ENCODE measurements at regions not wholly inside any gene's neighbourhood (a gene's known extent, or its start where the extent isn't known, plus 50 kb on each side); places are given as distances from the start of the nearest gene placed in this dataset.

DNA sequence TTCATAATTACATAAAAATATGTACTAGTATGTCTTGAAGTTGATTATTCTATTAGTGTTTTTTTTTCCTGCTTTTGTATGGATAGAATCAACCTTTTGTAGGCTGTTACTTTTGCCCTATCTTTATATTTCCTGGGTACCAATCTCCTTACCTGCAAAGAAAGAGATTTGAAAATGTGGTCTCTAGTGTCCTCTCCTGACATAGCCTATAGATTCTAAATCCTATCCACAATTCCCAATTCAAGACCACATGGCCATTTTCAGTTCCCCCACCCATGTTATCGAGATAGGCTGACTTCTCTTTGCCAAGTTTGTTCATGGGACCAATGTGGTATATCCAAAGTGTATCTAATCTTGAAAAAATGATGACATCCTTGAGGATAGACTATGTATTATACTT lies 269.4 kb upstream of the SEMA3D start:
- no peak overlapping the region for H3K9ac ChIP-seq (ENCODE audit: insufficient read depth in 1 of 2, low read depth in 2 of 2, low read length in 2 of 2)
- H3K9me3 ChIP-seq (replicated peaks; ENCODE audit: control insufficient read depth, insufficient read depth, low read depth, low read length): no peaks in the 10 kb centered on the region
- no TSS peak for BruUV-seq (replicated peaks)
- TF ChIP-seq ARHGAP35 (IDR thresholded peaks at IDR 0.05; ENCODE audit: partially characterized antibody) (no peak), ELF2 (CRISPR knock-in tag; IDR thresholded peaks at IDR 0.05) (no peak), CREB1 (IDR thresholded peaks at IDR 0.05) (no peak), CREB1 (CRISPR knock-in tag; IDR thresholded peaks at IDR 0.05) (no peak), PTRF (tag; IDR thresholded peaks at IDR 0.05) (no peak), ZNF41 (CRISPR knock-in tag; conservative IDR thresholded peaks at IDR 0.05) (no peak), DPF2 (IDR thresholded peaks at IDR 0.05) (no peak), E2F3 (CRISPR knock-in tag; IDR thresholded peaks at IDR 0.05) (no peak), KLF1 (tag; IDR thresholded peaks at IDR 0.05) (no peak), NFE2 (IDR thresholded peaks at IDR 0.05; ENCODE audit: low read depth) (no peak), NFE2L1 (tag; IDR thresholded peaks at IDR 0.05; ENCODE audit: borderline replicate concordance, low read depth) (no peak)
- TF ChIP-seq, protein P1, sequence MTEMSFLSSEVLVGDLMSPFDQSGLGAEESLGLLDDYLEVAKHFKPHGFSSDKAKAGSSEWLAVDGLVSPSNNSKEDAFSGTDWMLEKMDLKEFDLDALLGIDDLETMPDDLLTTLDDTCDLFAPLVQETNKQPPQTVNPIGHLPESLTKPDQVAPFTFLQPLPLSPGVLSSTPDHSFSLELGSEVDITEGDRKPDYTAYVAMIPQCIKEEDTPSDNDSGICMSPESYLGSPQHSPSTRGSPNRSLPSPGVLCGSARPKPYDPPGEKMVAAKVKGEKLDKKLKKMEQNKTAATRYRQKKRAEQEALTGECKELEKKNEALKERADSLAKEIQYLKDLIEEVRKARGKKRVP (CRISPR knock-in tag; IDR thresholded peaks at IDR 0.05): no peak
- TF ChIP-seq, protein P2, sequence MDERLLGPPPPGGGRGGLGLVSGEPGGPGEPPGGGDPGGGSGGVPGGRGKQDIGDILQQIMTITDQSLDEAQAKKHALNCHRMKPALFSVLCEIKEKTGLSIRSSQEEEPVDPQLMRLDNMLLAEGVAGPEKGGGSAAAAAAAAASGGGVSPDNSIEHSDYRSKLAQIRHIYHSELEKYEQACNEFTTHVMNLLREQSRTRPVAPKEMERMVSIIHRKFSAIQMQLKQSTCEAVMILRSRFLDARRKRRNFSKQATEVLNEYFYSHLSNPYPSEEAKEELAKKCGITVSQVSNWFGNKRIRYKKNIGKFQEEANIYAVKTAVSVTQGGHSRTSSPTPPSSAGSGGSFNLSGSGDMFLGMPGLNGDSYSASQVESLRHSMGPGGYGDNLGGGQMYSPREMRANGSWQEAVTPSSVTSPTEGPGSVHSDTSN (CRISPR knock-in tag; IDR thresholded peaks at IDR 0.05; ENCODE audit: low read depth): no peak
- TF ChIP-seq, protein P2 (tag; conservative IDR thresholded peaks at IDR 0.05; ENCODE audit: low read depth): no peak
- TF ChIP-seq, protein P3, sequence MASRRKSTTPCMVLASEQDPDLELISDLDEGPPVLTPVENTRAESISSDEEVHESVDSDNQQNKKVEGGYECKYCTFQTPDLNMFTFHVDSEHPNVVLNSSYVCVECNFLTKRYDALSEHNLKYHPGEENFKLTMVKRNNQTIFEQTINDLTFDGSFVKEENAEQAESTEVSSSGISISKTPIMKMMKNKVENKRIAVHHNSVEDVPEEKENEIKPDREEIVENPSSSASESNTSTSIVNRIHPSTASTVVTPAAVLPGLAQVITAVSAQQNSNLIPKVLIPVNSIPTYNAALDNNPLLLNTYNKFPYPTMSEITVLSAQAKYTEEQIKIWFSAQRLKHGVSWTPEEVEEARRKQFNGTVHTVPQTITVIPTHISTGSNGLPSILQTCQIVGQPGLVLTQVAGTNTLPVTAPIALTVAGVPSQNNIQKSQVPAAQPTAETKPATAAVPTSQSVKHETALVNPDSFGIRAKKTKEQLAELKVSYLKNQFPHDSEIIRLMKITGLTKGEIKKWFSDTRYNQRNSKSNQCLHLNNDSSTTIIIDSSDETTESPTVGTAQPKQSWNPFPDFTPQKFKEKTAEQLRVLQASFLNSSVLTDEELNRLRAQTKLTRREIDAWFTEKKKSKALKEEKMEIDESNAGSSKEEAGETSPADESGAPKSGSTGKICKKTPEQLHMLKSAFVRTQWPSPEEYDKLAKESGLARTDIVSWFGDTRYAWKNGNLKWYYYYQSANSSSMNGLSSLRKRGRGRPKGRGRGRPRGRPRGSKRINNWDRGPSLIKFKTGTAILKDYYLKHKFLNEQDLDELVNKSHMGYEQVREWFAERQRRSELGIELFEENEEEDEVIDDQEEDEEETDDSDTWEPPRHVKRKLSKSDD (conservative IDR thresholded peaks at IDR 0.05; ENCODE audit: low read length): no peak
- FAIRE-seq: no peak
- no peaks in the 10 kb centered on the region for H4K20me1 ChIP-seq (replicated peaks; ENCODE audit: control insufficient read depth, insufficient read depth, low read length)
- H2AFZ ChIP-seq (ENCODE audit: low read depth, low read length): no peak overlapping the region
- ChIA-PET CTCF (ENCODE audit: low intra/inter-chr PET ratio) (no interaction called here), POLR2A (interaction anchor here (0.7 kb wide), 1 partner anchor 470 kb away, joined by 3 read pairs; no protein-coding TSS in a partner anchor)
- no peaks in the 10 kb centered on the region for H3K27me3 ChIP-seq (ENCODE audit: control insufficient read depth in 2 of 2, insufficient read depth in 2 of 2, low read length in 2 of 2)
- H3K9me1 ChIP-seq (ENCODE audit: control insufficient read depth, insufficient read depth, low read length): no peaks in the 10 kb centered on the region
- ATAC-seq: no peak
- H3K4me2 ChIP-seq (ENCODE audit: insufficient read depth, low read length): no peak overlapping the region
- no peaks in the 10 kb centered on the region for H3K79me2 ChIP-seq (ENCODE audit: control insufficient read depth, insufficient read depth, low read length)
- 0% methylated on average over 1 of the region's 1 CpG for WGBS (ENCODE audit: insufficient coverage, low coverage, missing lambda C conversion rate)
- in situ Hi-C loops (cut with MboI): no loop called here
- no peaks in the 10 kb centered on the region for H3K36me3 ChIP-seq (ENCODE audit: control insufficient read depth, insufficient read depth, low read length)
- DNase-seq (ENCODE audit: extremely low read depth in 1 of 4, low spot score in 3 of 4): no peak
- H3K27ac ChIP-seq (ENCODE audit: extremely low read depth, low read depth, low read length): no peak overlapping the region
- no peak overlapping the region for H3K4me3 ChIP-seq
- intact Hi-C loops (cut with micrococcal nuclease): no loop called here
- no peaks in the 10 kb centered on the region for H3K4me1 ChIP-seq (replicated peaks in 1 of 2; ENCODE audit: control insufficient read depth in 2 of 2, insufficient read depth in 2 of 2, low read length in 2 of 2)

Data from K562 (cell line).